ENCODE measurements at regions not wholly inside any gene's neighbourhood (a gene's known extent, or its start where the extent isn't known, plus 50 kb on each side); places are given as distances from the start of the nearest gene placed in this dataset.

DNA sequence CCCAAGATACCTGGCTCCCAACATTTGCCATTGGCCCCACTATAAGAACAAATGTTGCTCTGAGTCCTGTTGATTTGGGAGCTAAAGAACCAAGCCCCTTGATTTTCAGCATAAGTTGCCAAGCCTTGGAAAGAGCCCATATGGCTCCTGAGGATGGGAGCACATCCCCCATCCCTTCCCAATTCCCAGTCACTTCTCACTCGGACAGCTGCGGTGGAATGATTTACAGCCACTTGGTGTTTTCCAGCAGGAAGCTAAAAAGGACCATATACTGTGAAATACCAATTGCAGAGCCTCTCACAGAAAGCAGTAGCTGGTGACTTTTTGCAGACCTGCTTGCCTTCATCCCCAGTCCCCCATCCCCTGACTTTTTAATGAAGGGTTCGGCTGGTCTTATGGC lies 524.6 kb downstream of the GRIN2A start:
- TF ChIP-seq, protein P1, sequence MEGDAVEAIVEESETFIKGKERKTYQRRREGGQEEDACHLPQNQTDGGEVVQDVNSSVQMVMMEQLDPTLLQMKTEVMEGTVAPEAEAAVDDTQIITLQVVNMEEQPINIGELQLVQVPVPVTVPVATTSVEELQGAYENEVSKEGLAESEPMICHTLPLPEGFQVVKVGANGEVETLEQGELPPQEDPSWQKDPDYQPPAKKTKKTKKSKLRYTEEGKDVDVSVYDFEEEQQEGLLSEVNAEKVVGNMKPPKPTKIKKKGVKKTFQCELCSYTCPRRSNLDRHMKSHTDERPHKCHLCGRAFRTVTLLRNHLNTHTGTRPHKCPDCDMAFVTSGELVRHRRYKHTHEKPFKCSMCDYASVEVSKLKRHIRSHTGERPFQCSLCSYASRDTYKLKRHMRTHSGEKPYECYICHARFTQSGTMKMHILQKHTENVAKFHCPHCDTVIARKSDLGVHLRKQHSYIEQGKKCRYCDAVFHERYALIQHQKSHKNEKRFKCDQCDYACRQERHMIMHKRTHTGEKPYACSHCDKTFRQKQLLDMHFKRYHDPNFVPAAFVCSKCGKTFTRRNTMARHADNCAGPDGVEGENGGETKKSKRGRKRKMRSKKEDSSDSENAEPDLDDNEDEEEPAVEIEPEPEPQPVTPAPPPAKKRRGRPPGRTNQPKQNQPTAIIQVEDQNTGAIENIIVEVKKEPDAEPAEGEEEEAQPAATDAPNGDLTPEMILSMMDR (IDR thresholded peaks at IDR 0.05), result no peak
- TF ChIP-seq POLR2A (IDR thresholded peaks at IDR 0.05), result no peak

Measured in body of pancreas (tissue), 4 donors.